NOMO-1 treated with DMSO at 0.1 percent for 48 hours (cell line): ENCODE measurements at regions not wholly inside any gene's neighbourhood (a gene's known extent, or its start where the extent isn't known, plus 50 kb on each side); places are given as distances from the start of the nearest gene placed in this dataset.

Source experiments
- DNase-seq: peaks from one replicate; lab custom pipeline; 2025; ENCODE audit not compliant: unreplicated experiment; lab: John Stamatoyannopoulos, UW

GRCh38 chr10:58885146-58885545 is 291.3 kb upstream of the PHYHIPL start:
- DNase-seq = no peak

GRCh38 chr10:58885686-58886345 is 290.6 kb upstream of the PHYHIPL start:
- no peak for DNase-seq

GRCh38 chr10:58886406-58886805 is 290.0 kb upstream of the PHYHIPL start:
- no peak for DNase-seq

- no peak for DNase-seq
These were observed 289.0 kb upstream of the PHYHIPL start for GRCh38 chr10:58887474-58887873.

GRCh38 chr10:58888957-58889356 is 287.5 kb upstream of the PHYHIPL start:
- DNase-seq = no peak

- DNase-seq = no peak
These were observed 284.4 kb upstream of the PHYHIPL start for GRCh38 chr10:58892031-58892531.

GRCh38 chr10:58894929-58895328 is 281.5 kb upstream of the PHYHIPL start:
- no peak for DNase-seq

- DNase-seq = no peak
These were observed 280.2 kb upstream of the PHYHIPL start for GRCh38 chr10:58896229-58896628.

- no peak for DNase-seq
These were observed 279.2 kb upstream of the PHYHIPL start for GRCh38 chr10:58897236-58897635.

GRCh38 chr10:58897708-58898107 is 278.7 kb upstream of the PHYHIPL start:
- DNase-seq = no peak

- no peak for DNase-seq
These were observed 277.4 kb upstream of the PHYHIPL start for GRCh38 chr10:58898854-58899573.

GRCh38 chr10:58901092-58901646 is 275.3 kb upstream of the PHYHIPL start:
- no peak for DNase-seq

GRCh38 chr10:58903071-58903470 is 273.4 kb upstream of the PHYHIPL start:
- DNase-seq = no peak

GRCh38 chr10:58909881-58910280 is 266.6 kb upstream of the PHYHIPL start:
- no peak for DNase-seq

GRCh38 chr10:58913717-58914116 is 262.7 kb upstream of the PHYHIPL start:
- no peak for DNase-seq

- DNase-seq = no peak
These were observed 257.6 kb upstream of the PHYHIPL start for GRCh38 chr10:58918887-58919286.

- no peak for DNase-seq
These were observed 256.4 kb upstream of the PHYHIPL start for GRCh38 chr10:58919927-58920654.

- DNase-seq = no peak
These were observed 255.8 kb upstream of the PHYHIPL start for GRCh38 chr10:58920655-58921003.

GRCh38 chr10:58921421-58921855 is 255.0 kb upstream of the PHYHIPL start:
- DNase-seq = no peak

- DNase-seq = no peak
These were observed 251.1 kb upstream of the PHYHIPL start for GRCh38 chr10:58925381-58925780.

- DNase-seq = no peak
These were observed 245.9 kb upstream of the PHYHIPL start for GRCh38 chr10:58930500-58930899.

- no peak for DNase-seq
These were observed 244.3 kb upstream of the PHYHIPL start for GRCh38 chr10:58932126-58932525.
